ENCODE measurements at regions not wholly inside any gene's neighbourhood (a gene's known extent, or its start where the extent isn't known, plus 50 kb on each side); places are given as distances from the start of the nearest gene placed in this dataset.

DNA sequence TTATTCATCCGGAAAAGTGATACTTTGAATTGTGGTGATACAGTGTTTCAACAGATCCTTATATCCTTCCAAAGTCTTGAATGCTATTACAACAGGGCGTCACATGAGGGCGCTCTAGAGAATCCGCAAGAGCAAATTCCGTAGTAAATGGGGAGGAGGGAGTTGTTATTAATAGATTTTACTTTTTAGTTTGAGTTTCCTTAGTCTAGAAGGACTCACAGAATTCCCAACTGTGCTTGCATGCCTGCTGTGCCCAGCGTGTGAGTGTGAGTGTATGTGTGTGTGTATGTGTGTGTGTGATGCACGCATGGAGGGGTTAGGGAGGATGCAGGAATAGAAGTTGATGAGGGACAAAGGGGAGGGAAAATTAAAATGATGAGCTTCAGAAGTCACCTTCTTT, 375.3 kb downstream of the C12orf75 start:
- Histone ChIP-seq H3K27ac (ENCODE audit: low read depth, low read length) (no peak overlapping the region), H3K9me3 (ENCODE audit: control insufficient read depth, low read length) (peaks cover 8% of the 10 kb centered on the region), H3K36me3 (ENCODE audit: control insufficient read depth, insufficient read depth, low read length) (no peaks in the 10 kb centered on the region), H3K4me1 (ENCODE audit: control insufficient read depth, insufficient read depth, low read length) (peaks cover 13% of the 10 kb centered on the region), H3K27me3 (ENCODE audit: control insufficient read depth, insufficient read depth, low read length, poor library complexity, severe bottlenecking) (no peaks in the 10 kb centered on the region), H3K4me3 (ENCODE audit: low read length) (no peak overlapping the region), H3K9ac (ENCODE audit: extremely low read depth, low read length, poor library complexity, severe bottlenecking) (no peak overlapping the region)
- Mint-ChIP-seq H3K36me3 (ENCODE audit: low read depth) (no peaks in the 10 kb centered on the region), H3K9me3 (peaks cover under 1% of the 10 kb centered on the region), H3K27ac (no peak overlapping the region), H3K27me3 (ENCODE audit: insufficient read depth) (peaks cover 5% of the 10 kb centered on the region), H3K4me1 (peaks cover 15% of the 10 kb centered on the region), H3K4me3 (no peak overlapping the region)
- WGBS, 2 experiments (ENCODE audit: insufficient coverage in 1 of 2, insufficient read length in 1 of 2), result 34 to 40% methylated on average over 3 to 7 of the region's 7 CpGs
- peak; percentile 87 for DNase-seq
- TF ChIP-seq, protein P1, sequence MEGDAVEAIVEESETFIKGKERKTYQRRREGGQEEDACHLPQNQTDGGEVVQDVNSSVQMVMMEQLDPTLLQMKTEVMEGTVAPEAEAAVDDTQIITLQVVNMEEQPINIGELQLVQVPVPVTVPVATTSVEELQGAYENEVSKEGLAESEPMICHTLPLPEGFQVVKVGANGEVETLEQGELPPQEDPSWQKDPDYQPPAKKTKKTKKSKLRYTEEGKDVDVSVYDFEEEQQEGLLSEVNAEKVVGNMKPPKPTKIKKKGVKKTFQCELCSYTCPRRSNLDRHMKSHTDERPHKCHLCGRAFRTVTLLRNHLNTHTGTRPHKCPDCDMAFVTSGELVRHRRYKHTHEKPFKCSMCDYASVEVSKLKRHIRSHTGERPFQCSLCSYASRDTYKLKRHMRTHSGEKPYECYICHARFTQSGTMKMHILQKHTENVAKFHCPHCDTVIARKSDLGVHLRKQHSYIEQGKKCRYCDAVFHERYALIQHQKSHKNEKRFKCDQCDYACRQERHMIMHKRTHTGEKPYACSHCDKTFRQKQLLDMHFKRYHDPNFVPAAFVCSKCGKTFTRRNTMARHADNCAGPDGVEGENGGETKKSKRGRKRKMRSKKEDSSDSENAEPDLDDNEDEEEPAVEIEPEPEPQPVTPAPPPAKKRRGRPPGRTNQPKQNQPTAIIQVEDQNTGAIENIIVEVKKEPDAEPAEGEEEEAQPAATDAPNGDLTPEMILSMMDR (conservative IDR thresholded peaks at IDR 0.05), result peak; percentile 94

DNA sequence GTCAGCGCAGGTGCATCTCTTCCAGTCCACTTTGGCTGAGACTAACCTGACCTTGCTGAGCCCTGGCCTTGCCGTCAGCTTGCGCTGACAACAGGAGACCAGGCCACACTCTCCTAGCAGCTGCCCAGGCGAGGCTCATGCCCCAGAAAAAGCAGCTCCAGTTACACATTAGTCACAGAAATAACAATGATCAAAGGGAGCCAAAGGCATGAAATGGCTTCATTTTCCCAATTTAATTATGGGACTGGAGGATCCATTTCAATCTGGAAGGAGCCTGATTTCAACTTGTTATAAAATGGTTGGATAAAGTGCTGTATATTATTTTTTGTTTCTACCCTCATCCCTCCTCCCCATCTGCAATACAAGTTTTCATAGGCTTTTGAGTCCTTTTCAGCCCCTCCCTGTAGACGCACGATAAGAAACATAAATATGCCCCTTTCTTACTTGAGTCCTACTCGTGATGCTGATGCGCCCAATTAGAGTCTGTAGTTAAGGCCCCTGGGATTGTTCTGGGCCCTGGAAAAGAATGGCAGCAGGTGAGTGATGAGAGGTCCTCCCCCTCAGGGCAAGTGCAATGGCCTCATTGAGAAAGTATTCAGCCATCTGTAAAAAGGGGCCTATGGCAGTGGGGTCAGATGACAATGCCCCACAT, 376.0 kb downstream of the C12orf75 start:
- peaks cover 15% of the 10 kb centered on the region for H3K4me1 Mint-ChIP-seq
- H3K4me3 Mint-ChIP-seq, result no peak overlapping the region
- DNase-seq, result peak; percentile 64
- Histone ChIP-seq H3K27ac (ENCODE audit: low read depth, low read length) (no peak overlapping the region), H3K36me3 (ENCODE audit: control insufficient read depth, insufficient read depth, low read length) (no peaks in the 10 kb centered on the region), H3K9me3 (ENCODE audit: control insufficient read depth, low read length) (peaks cover 5% of the 10 kb centered on the region), H3K9ac (ENCODE audit: extremely low read depth, low read length, poor library complexity, severe bottlenecking) (no peak overlapping the region), H3K4me3 (ENCODE audit: low read length) (no peak overlapping the region), H3K27me3 (ENCODE audit: control insufficient read depth, insufficient read depth, low read length, poor library complexity, severe bottlenecking) (no peaks in the 10 kb centered on the region), H3K4me1 (ENCODE audit: control insufficient read depth, insufficient read depth, low read length) (peaks cover 13% of the 10 kb centered on the region)
- WGBS, 2 experiments (ENCODE audit: insufficient coverage in 1 of 2, insufficient read length in 1 of 2), result 92 to 94% methylated on average over 5 to 8 of the region's 8 CpGs
- H3K27me3 Mint-ChIP-seq (ENCODE audit: insufficient read depth), result peaks cover 5% of the 10 kb centered on the region
- no peaks in the 10 kb centered on the region for H3K9me3 Mint-ChIP-seq
- TF ChIP-seq, protein P1 (conservative IDR thresholded peaks at IDR 0.05), result no peak
- H3K36me3 Mint-ChIP-seq (ENCODE audit: low read depth), result no peaks in the 10 kb centered on the region
- no peak overlapping the region for H3K27ac Mint-ChIP-seq

DNA sequence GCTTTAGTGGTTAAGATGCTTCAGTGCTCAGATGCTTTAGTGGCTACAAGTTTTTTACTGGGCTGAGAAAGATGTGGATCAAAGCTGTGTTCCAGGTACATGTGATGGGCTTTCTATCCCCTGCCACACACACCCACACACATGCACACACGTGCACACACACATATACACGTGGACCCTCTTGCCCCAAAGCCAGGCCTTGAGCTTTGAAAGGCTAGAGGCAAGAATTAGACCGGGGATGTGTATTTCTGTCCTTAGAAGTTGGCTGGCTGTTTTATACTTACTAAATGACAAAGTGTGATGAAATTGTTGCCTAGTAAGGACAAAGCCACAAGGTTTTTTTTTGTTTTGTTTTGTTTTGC, 376.5 kb downstream of the C12orf75 start:
- no peak for DNase-seq
- H3K9me3 Mint-ChIP-seq, result no peaks in the 10 kb centered on the region
- H3K36me3 ChIP-seq (ENCODE audit: control insufficient read depth, insufficient read depth, low read length), result no peaks in the 10 kb centered on the region
- TF ChIP-seq, protein P1 (conservative IDR thresholded peaks at IDR 0.05), result no peak
- no peak overlapping the region for H3K4me3 Mint-ChIP-seq
- H3K27ac ChIP-seq (ENCODE audit: low read depth, low read length), result no peak overlapping the region
- H3K4me3 ChIP-seq (ENCODE audit: low read length), result no peak overlapping the region
- H3K9ac ChIP-seq (ENCODE audit: extremely low read depth, low read length, poor library complexity, severe bottlenecking), result no peak overlapping the region
- no peaks in the 10 kb centered on the region for H3K27me3 ChIP-seq (ENCODE audit: control insufficient read depth, insufficient read depth, low read length, poor library complexity, severe bottlenecking)
- H3K27ac Mint-ChIP-seq, result no peak overlapping the region
- H3K9me3 ChIP-seq (ENCODE audit: control insufficient read depth, low read length), result peaks cover 5% of the 10 kb centered on the region
- peaks cover 13% of the 10 kb centered on the region for H3K4me1 ChIP-seq (ENCODE audit: control insufficient read depth, insufficient read depth, low read length)
- H3K36me3 Mint-ChIP-seq (ENCODE audit: low read depth), result no peaks in the 10 kb centered on the region
- WGBS, 2 experiments (ENCODE audit: insufficient coverage in 1 of 2, insufficient read length in 1 of 2), result 86 to 91% methylated on average over 1 to 3 of the region's 3 CpGs
- peaks cover 15% of the 10 kb centered on the region for H3K4me1 Mint-ChIP-seq
- peaks cover 5% of the 10 kb centered on the region for H3K27me3 Mint-ChIP-seq (ENCODE audit: insufficient read depth)

Measured in endodermal cell (in vitro differentiated cells).